Peyer's patch (tissue), 4 donors: ENCODE measurements at regions not wholly inside any gene's neighbourhood (a gene's known extent, or its start where the extent isn't known, plus 50 kb on each side); places are given as distances from the start of the nearest gene placed in this dataset.
"Not testable (repeated sequence)": the region's sequence is repeated elsewhere in the genome, so short reads cannot be mapped to it uniquely, and the experiment has no call there.

Experiments
- CTCF ChIP-seq, 6 experiments: fragments of 450-650 bp in 4 of 6; fragments of 200-600 bp in 2 of 6; sonication (generic) in 1 of 6; IDR thresholded peaks; one replicate each; pipeline ENCODE4 v1.5.1; 2017 to 2019; ENCODE audit warnings: antibody characterized with exemption in 6 of 6, mild to moderate bottlenecking in 3 of 6, moderate library complexity in 1 of 6
- POLR2A ChIP-seq, 2 donors: fragments of 450-650 bp; IDR thresholded peaks; one replicate each; pipeline ENCODE4 v1.5.1; 2017; ENCODE audit warnings: antibody characterized with exemption in 2 of 2, mild to moderate bottlenecking in 2 of 2, moderate library complexity in 2 of 2

DNA sequence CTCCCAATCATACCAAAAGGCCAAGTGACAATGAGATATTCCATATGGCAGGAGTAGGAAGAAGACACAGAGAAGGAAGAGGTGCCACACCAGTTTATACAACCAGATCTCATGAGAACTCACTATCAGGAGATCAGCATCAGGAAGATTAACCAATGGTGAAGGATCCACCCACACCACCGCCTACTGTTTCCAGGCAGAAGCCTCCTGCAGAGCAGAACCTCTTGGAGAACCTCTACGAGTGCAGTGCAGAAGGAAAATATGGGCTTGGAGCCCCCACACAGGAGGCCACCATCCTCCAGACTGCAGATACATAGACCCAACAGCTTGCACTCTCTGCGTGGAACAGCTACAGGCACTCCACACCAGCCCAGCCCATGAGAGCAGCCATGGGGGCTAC lies 264.4 kb downstream of the POTED start:
- TF ChIP-seq CTCF, POLR2A (IDR thresholded peaks at IDR 0.05): not testable (repeated sequence)
